ENCODE measurements at regions not wholly inside any gene's neighbourhood (a gene's known extent, or its start where the extent isn't known, plus 50 kb on each side); places are given as distances from the start of the nearest gene placed in this dataset.
A peak's percentile ranks its signal among the peaks of the same experiment; 100 is the strongest.

GRCh38 chr11:29184939-29185890, 831.6 kb downstream of the KCNA4 start:
- no peak for TF ChIP-seq CTCF (conservative IDR thresholded peaks at IDR 0.05; ENCODE audit: low read depth, low read length)
- DNase-seq (ENCODE audit: low read depth) = peak; percentile 86
- peak overlapping the region; percentile 16 for H3K4me3 ChIP-seq (ENCODE audit: low read length)

- no peak for TF ChIP-seq CTCF (conservative IDR thresholded peaks at IDR 0.05; ENCODE audit: low read depth, low read length)
- no peak for DNase-seq (ENCODE audit: low read depth)
Measured at GRCh38 chr11:29183301-29183700, 833.5 kb downstream of the KCNA4 start.

GRCh38 chr11:29173660-29174062, 843.2 kb downstream of the KCNA4 start:
- no peak overlapping the region for H3K4me3 ChIP-seq (ENCODE audit: low read length)
- TF ChIP-seq CTCF (conservative IDR thresholded peaks at IDR 0.05; ENCODE audit: low read depth, low read length) = no peak
- peak; percentile 52 for DNase-seq (ENCODE audit: low read depth)

More at GRCh38 chr11:29183301-29183700, 833.5 kb downstream of the KCNA4 start:
- no peak overlapping the region for H3K4me3 ChIP-seq (ENCODE audit: low read length)

- no peak overlapping the region for H3K4me3 ChIP-seq (ENCODE audit: low read length)
- no peak for DNase-seq (ENCODE audit: low read depth)
- no peak for TF ChIP-seq CTCF (conservative IDR thresholded peaks at IDR 0.05; ENCODE audit: low read depth, low read length)
Measured at GRCh38 chr11:29171360-29171950, 845.4 kb downstream of the KCNA4 start.

GRCh38 chr11:29166306-29166705, 850.5 kb downstream of the KCNA4 start:
- DNase-seq (ENCODE audit: low read depth) = no peak
- no peak overlapping the region for H3K4me3 ChIP-seq (ENCODE audit: low read length)
- no peak for TF ChIP-seq CTCF (conservative IDR thresholded peaks at IDR 0.05; ENCODE audit: low read depth, low read length)

- no peak for TF ChIP-seq CTCF (conservative IDR thresholded peaks at IDR 0.05; ENCODE audit: low read depth, low read length)
- no peak for DNase-seq (ENCODE audit: low read depth)
- no peak overlapping the region for H3K4me3 ChIP-seq (ENCODE audit: low read length)
Measured at GRCh38 chr11:29163231-29163630, 853.6 kb downstream of the KCNA4 start.
